ENCODE measurements at regions not wholly inside any gene's neighbourhood (a gene's known extent, or its start where the extent isn't known, plus 50 kb on each side); places are given as distances from the start of the nearest gene placed in this dataset.

DNA sequence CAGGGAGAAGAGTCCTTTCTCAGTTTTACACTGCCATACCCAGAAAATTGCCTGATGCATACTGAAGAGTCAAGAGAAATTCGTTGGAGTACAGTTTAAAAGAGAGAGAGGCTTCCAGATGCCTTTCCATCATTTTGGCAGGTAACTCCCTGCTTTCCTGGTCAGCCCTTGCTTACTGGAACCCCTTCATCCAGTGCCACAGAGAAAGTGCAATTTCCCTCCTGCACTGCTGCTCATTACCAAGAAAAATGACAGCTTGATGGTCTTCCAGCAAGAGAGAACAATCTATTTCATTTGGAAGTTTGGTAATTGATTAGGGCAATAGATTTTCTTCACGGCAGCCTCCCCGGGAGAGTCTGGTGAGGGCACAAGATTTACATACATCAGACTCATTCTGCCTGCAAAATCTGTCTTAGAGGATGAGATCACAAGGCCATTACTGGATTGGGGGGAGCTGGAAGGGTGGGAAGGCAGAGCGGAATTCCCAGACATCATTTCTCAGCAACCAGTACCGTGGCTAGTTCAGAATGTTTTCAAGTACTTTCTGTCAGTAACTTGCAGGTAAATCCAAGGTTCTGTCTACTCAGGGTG is 102.8 kb upstream of the SLC14A2 start:
- TF ChIP-seq CTCF (IDR thresholded peaks at IDR 0.05): no peak
- TF ChIP-seq POLR2AphosphoS5 (IDR thresholded peaks at IDR 0.05): no peak
- TF ChIP-seq POLR2A (IDR thresholded peaks at IDR 0.05): no peak
- no peak for TF ChIP-seq EP300 (IDR thresholded peaks at IDR 0.05)
- no peaks in the 10 kb centered on the region for H3K27me3 ChIP-seq
- no peak overlapping the region for H3K4me3 ChIP-seq
- no peaks in the 10 kb centered on the region for H3K9me3 ChIP-seq
- H3K36me3 ChIP-seq: no peaks in the 10 kb centered on the region
- intact Hi-C loops (cut with DNase I): no loop called here
- 77 to 87% methylated on average over 5 of the region's 5 CpGs for WGBS, 2 donors
- no peak overlapping the region for H3K27ac ChIP-seq
- DNase-seq: no peak
- no peaks in the 10 kb centered on the region for H3K4me1 ChIP-seq

GRCh38 chr18:45517181-45517741 is 98.0 kb upstream of the SLC14A2 start:
- DNase-seq: peak; percentile 73
- Histone ChIP-seq H3K4me3 (no peak overlapping the region), H3K9me3 (no peaks in the 10 kb centered on the region), H3K4me1 (peaks cover 0 to 33% (median 15%) of the 10 kb centered on the region in 4 donors), H3K27me3 (no peaks in the 10 kb centered on the region), H3K27ac (peak overlapping the region in 1 of 4 donors; percentile 38), H3K36me3 (no peaks in the 10 kb centered on the region)
- intact Hi-C loops (cut with DNase I): no loop called here
- TF ChIP-seq POLR2AphosphoS5 (IDR thresholded peaks at IDR 0.05) (peak in 1 of 4 donors; percentile 10), CTCF (IDR thresholded peaks at IDR 0.05) (no peak), POLR2A (IDR thresholded peaks at IDR 0.05) (no peak), EP300 (IDR thresholded peaks at IDR 0.05) (no peak)
- WGBS, 2 donors: 78 to 86% methylated on average over 11 of the region's 11 CpGs

DNA sequence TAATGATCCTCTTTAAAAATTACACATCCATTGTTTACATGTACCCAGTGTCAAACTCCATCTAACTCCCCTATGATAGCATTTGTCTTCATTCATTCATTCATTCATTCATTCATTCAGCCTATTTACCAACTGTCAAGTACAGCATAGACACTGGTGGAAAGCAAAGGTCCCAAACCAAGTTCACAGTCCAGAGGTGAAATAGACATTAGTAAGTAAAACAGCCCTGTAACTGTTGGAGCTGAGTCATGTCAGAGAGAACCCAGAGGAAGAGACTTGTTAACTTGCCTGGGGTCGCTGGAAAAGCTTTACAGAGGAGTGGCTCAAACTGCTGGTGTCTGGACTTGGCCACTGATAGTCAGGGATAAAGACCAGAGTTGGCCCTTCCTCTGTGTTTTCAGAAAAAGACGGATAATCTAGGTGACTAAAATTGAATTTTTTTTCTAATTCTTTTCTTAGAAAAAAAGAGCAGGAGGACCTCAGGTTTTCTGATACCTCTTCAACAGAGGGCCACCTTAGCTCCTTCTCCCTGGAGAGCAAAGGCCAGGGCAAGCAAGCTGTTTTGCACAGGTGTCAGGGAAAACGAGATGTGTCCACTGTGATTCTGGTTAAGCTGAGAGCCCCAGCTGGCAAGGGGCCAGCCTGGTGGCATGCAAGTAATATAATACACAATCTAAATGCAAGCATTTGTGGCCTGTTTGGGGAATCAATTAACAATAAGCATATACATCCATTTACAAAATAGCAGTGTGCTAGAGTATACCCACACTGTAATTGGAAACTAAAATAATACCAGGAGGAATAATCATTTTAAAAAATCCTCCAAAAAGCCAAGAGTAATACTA is 96.7 kb upstream of the SLC14A2 start:
- no peak overlapping the region for H3K4me3 ChIP-seq
- H3K9me3 ChIP-seq: no peaks in the 10 kb centered on the region
- intact Hi-C loops (cut with DNase I): no loop called here
- no peaks in the 10 kb centered on the region for H3K27me3 ChIP-seq
- no peaks in the 10 kb centered on the region for H3K36me3 ChIP-seq
- 56 to 60% methylated on average over 3 of the region's 3 CpGs for WGBS, 2 donors
- no peak for DNase-seq
- TF ChIP-seq POLR2A (IDR thresholded peaks at IDR 0.05) (no peak), EP300 (IDR thresholded peaks at IDR 0.05) (no peak), CTCF (IDR thresholded peaks at IDR 0.05) (no peak), POLR2AphosphoS5 (IDR thresholded peaks at IDR 0.05) (no peak)
- peak overlapping the region in 1 of 4 donors; percentile 14 for H3K27ac ChIP-seq
- H3K4me1 ChIP-seq: peaks cover 0 to 34% (median 16%) of the 10 kb centered on the region in 4 donors

DNA sequence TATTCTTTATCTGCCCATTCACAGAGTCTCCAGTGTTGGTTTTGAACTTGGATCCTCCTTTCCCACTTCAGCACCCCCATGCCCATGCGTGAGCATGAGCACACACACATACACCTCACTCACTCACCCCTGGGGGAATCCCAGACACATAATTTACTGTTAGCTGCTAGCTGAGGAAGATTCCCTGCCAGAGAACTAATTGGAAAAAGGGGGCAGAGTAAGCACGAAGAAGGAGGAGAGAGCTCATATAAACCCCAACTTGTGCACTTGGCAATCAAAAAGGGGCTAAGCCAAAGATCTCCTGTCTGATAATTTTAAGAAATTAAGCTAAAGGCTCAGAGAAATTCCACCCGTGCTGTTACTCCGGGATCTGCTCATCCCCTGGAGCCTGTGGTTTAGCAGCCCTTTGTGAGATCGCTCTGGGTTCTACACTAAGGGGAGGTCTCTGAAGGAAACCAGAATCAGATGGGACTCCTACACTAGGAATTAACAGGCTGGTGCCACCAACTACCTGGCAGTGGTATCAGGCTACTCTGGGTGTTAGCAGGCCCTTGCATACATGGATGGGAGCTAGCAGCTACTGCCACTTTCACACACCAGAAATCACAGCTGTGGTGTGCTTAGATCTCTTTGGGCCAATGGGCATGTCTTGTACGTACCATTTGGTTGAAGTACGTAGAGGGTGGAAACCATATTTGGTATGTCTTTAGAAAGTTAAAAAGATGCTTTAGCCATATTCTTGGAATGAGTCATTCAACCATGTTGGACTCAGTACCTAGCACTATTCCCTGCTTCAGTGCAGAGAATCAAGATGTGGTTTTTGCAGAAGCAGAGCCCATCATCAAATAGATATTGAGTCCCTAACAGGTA is 95.6 kb upstream of the SLC14A2 start:
- 86 to 91% methylated on average over 7 of the region's 7 CpGs for WGBS, 2 donors
- TF ChIP-seq POLR2AphosphoS5 (IDR thresholded peaks at IDR 0.05) (no peak), POLR2A (IDR thresholded peaks at IDR 0.05) (no peak), CTCF (IDR thresholded peaks at IDR 0.05) (no peak)
- H3K27me3 ChIP-seq: no peaks in the 10 kb centered on the region
- no peak overlapping the region for H3K4me3 ChIP-seq
- peak overlapping the region in 1 of 4 donors; percentile 14 for H3K27ac ChIP-seq
- intact Hi-C loops (cut with DNase I): no loop called here
- no peaks in the 10 kb centered on the region for H3K9me3 ChIP-seq
- H3K4me1 ChIP-seq: peaks cover 0 to 34% (median 16%) of the 10 kb centered on the region in 4 donors
- DNase-seq: no peak
- no peaks in the 10 kb centered on the region for H3K36me3 ChIP-seq
